GM18498 (cell line): ENCODE measurements at regions not wholly inside any gene's neighbourhood (a gene's known extent, or its start where the extent isn't known, plus 50 kb on each side); places are given as distances from the start of the nearest gene placed in this dataset.
"Not testable (repeated sequence)": the region's sequence is repeated elsewhere in the genome, so short reads cannot be mapped to it uniquely, and the experiment has no call there.

ENCODE experiments used
- ATAC-seq: cut with Tn5 transposase; IDR thresholded peaks from one replicate; pipeline ENCODE4 v1.9.1; 2021; ENCODE audit warnings: mild to moderate bottlenecking, moderate library complexity; ENCODE audit not compliant: unreplicated experiment

- ATAC-seq = no peak
Measured at GRCh38 chrX:101823236-101823635, 108.6 kb downstream of the ZMAT1 start.

GRCh38 chrX:101817739-101818138 lies 114.1 kb downstream of the ZMAT1 start:
- ATAC-seq = not testable (repeated sequence)

GRCh38 chrX:101813200-101813599 lies 118.6 kb downstream of the ZMAT1 start:
- ATAC-seq = no peak

GRCh38 chrX:101803451-101803850 lies 128.4 kb downstream of the ZMAT1 start:
- ATAC-seq = no peak

- ATAC-seq = peak; percentile 100
Measured at GRCh38 chrX:101799387-101799786, 132.4 kb downstream of the ZMAT1 start.

GRCh38 chrX:101787934-101788333 lies 128.3 kb upstream of the ARMCX2 start:
- no peak for ATAC-seq

- no peak for ATAC-seq
Measured at GRCh38 chrX:101785142-101785541, 125.5 kb upstream of the ARMCX2 start.

GRCh38 chrX:101780421-101780820 lies 120.8 kb upstream of the ARMCX2 start:
- not testable (repeated sequence) for ATAC-seq

- ATAC-seq = peak; percentile 100
Measured at GRCh38 chrX:101774340-101774739, 114.7 kb upstream of the ARMCX2 start.

GRCh38 chrX:101764538-101764937 lies 104.9 kb upstream of the ARMCX2 start:
- ATAC-seq = no peak

- ATAC-seq = peak; percentile 90
Measured at GRCh38 chrX:101759000-101759399, 99.3 kb upstream of the ARMCX2 start.

- no peak for ATAC-seq
Measured at GRCh38 chrX:101750744-101751143, 91.1 kb upstream of the ARMCX2 start.

GRCh38 chrX:101749436-101749835 lies 89.8 kb upstream of the ARMCX2 start:
- ATAC-seq = no peak

- no peak for ATAC-seq
Measured at GRCh38 chrX:101745046-101745445, 85.4 kb upstream of the ARMCX2 start.

GRCh38 chrX:101744085-101744484 lies 84.4 kb upstream of the ARMCX2 start:
- no peak for ATAC-seq

- no peak for ATAC-seq
Measured at GRCh38 chrX:101740642-101741041, 81.0 kb upstream of the ARMCX2 start.

GRCh38 chrX:101738867-101739266 lies 79.2 kb upstream of the ARMCX2 start:
- ATAC-seq = not testable (repeated sequence)

GRCh38 chrX:101738411-101738810 lies 78.8 kb upstream of the ARMCX2 start:
- ATAC-seq = not testable (repeated sequence)

GRCh38 chrX:101736651-101737050 lies 77.0 kb upstream of the ARMCX2 start:
- no peak for ATAC-seq

- ATAC-seq = no peak
Measured at GRCh38 chrX:101732870-101733269, 73.2 kb upstream of the ARMCX2 start.

- no peak for ATAC-seq
Measured at GRCh38 chrX:101729986-101730385, 70.3 kb upstream of the ARMCX2 start.
